MM.1S (cell line): ENCODE measurements at regions not wholly inside any gene's neighbourhood (a gene's known extent, or its start where the extent isn't known, plus 50 kb on each side); places are given as distances from the start of the nearest gene placed in this dataset.
A peak's percentile ranks its signal among the peaks of the same experiment; 100 is the strongest.

Source experiments
- DNase-seq: peaks from one replicate; pipeline ENCODE4 v3.0.0-alpha.2; 2015
- H2AFZ ChIP-seq: fragments of 300-600 bp; sonication (generic); 2 replicates; pipeline ENCODE4 v1.6.0; 2016; ENCODE audit warnings: antibody characterized with exemption, low read length
- H3F3A ChIP-seq: fragments of 300-600 bp; sonication (generic); 2 replicates; pipeline ENCODE4 v1.6.1; 2016; ENCODE audit warnings: mild to moderate bottlenecking, antibody characterized with exemption, low read length, moderate library complexity, mixed read lengths; ENCODE audit not compliant: insufficient read depth
- H3K27ac ChIP-seq: fragments of 300-600 bp; sonication (generic); 2 replicates; pipeline ENCODE4 v1.5.1; 2016; ENCODE audit warnings: mild to moderate bottlenecking, low read length
- H3K27me3 ChIP-seq: fragments of 300-600 bp; sonication (generic); replicated peaks from 2 replicates; pipeline ENCODE4 v1.6.0; 2016; ENCODE audit warnings: low read length; ENCODE audit not compliant: insufficient read depth
- H3K36me3 ChIP-seq: fragments of 300-600 bp; sonication (generic); replicated peaks from 2 replicates; pipeline ENCODE4 v1.6.1; 2016; ENCODE audit warnings: mild to moderate bottlenecking, low read length, mixed read lengths; ENCODE audit not compliant: insufficient read depth
- H3K4me1 ChIP-seq: fragments of 300-600 bp; sonication (generic); 2 replicates; pipeline ENCODE4 v1.6.1; 2016; ENCODE audit warnings: low read length, mixed read lengths
- H3K4me2 ChIP-seq: fragments of 300-600 bp; sonication (generic); 2 replicates; pipeline ENCODE4 v1.6.0; 2016; ENCODE audit warnings: low read depth, low read length
- H3K4me3 ChIP-seq: fragments of 300-600 bp; sonication (generic); 2 replicates; pipeline ENCODE4 v1.5.1; 2016; ENCODE audit warnings: low read length, mixed read lengths
- H3K79me2 ChIP-seq: fragments of 300-600 bp; sonication (generic); 2 replicates; pipeline ENCODE4 v1.6.1; 2016; ENCODE audit warnings: mixed run types, low read length, mixed read lengths
- H3K9ac ChIP-seq: fragments of 300-600 bp; sonication (generic); 2 replicates; pipeline ENCODE4 v1.6.1; 2016; ENCODE audit warnings: low read length, mixed read lengths
- H3K9me2 ChIP-seq: fragments of 300-600 bp; sonication (generic); replicated peaks from 2 replicates; pipeline ENCODE4 v1.6.1; 2016; ENCODE audit warnings: mild to moderate bottlenecking, low read length, mixed read lengths; ENCODE audit not compliant: insufficient read depth
- H3K9me3 ChIP-seq: fragments of 300-600 bp; sonication (generic); replicated peaks from 2 replicates; pipeline ENCODE4 v1.6.1; 2016; ENCODE audit warnings: mild to moderate bottlenecking, low read length, mixed read lengths; ENCODE audit not compliant: insufficient read depth
- H4K20me1 ChIP-seq: fragments of 300-600 bp; sonication (generic); 2 replicates; pipeline ENCODE4 v1.6.1; 2016; ENCODE audit warnings: mild to moderate bottlenecking, low read length, moderate library complexity, mixed read lengths; ENCODE audit not compliant: insufficient read depth
- CTCF ChIP-seq: fragments of 300-600 bp; sonication (generic); IDR thresholded peaks from 2 replicates; pipeline ENCODE4 v1.5.1; 2016; ENCODE audit warnings: antibody characterized with exemption, low read length, mixed read lengths
- EZH2 ChIP-seq: fragments of 300-600 bp; sonication (generic); optimal IDR thresholded peaks from 2 replicates; pipeline ENCODE3; 2017; ENCODE audit warnings: low read depth, mild to moderate bottlenecking, antibody characterized with exemption, low read length, mixed read lengths
- EZH2phosphoT487 ChIP-seq: fragments of 300-600 bp; sonication (generic); IDR thresholded peaks from 2 replicates; pipeline ENCODE4 v1.6.1; 2018; ENCODE audit warnings: antibody characterized with exemption, low read length

GRCh38 chr1:83762039-83762365, 236.9 kb downstream of the TTLL7 start:
- TF ChIP-seq CTCF (no peak), EZH2phosphoT487 (no peak), EZH2 (no peak)
- no peak overlapping the region for H3K4me2 ChIP-seq
- H3K27me3 ChIP-seq: no peaks in the 10 kb centered on the region
- H3K9me3 ChIP-seq: no peaks in the 10 kb centered on the region
- no peak overlapping the region for H3K4me3 ChIP-seq
- no peaks in the 10 kb centered on the region for H3K36me3 ChIP-seq
- H3K79me2 ChIP-seq: no peaks in the 10 kb centered on the region
- H3K9me2 ChIP-seq: no peaks in the 10 kb centered on the region
- no peak overlapping the region for H3K9ac ChIP-seq
- no peaks in the 10 kb centered on the region for H4K20me1 ChIP-seq
- no peak overlapping the region for H2AFZ ChIP-seq
- no peak overlapping the region for H3K27ac ChIP-seq
- H3K4me1 ChIP-seq: no peaks in the 10 kb centered on the region
- DNase-seq: no peak
- no peaks in the 10 kb centered on the region for H3F3A ChIP-seq

- Histone ChIP-seq H3K79me2 (no peaks in the 10 kb centered on the region), H3K36me3 (no peaks in the 10 kb centered on the region), H3K27me3 (no peaks in the 10 kb centered on the region), H3K4me2 (no peak overlapping the region), H2AFZ (no peak overlapping the region), H3K9ac (no peak overlapping the region), H3K9me2 (no peaks in the 10 kb centered on the region), H3K4me1 (no peaks in the 10 kb centered on the region), H3F3A (no peaks in the 10 kb centered on the region), H4K20me1 (no peaks in the 10 kb centered on the region), H3K27ac (no peak overlapping the region), H3K4me3 (no peak overlapping the region), H3K9me3 (no peaks in the 10 kb centered on the region)
- peak; percentile 27 for DNase-seq
- TF ChIP-seq EZH2 (no peak), CTCF (no peak), EZH2phosphoT487 (no peak)
Measured at GRCh38 chr1:83761167-83762038, 237.5 kb downstream of the TTLL7 start.

GRCh38 chr1:83760226-83761021, 238.5 kb downstream of the TTLL7 start:
- H3K27me3 ChIP-seq: no peaks in the 10 kb centered on the region
- H2AFZ ChIP-seq: no peak overlapping the region
- H3K4me3 ChIP-seq: no peak overlapping the region
- no peak overlapping the region for H3K27ac ChIP-seq
- no peak overlapping the region for H3K9ac ChIP-seq
- H3K4me2 ChIP-seq: no peak overlapping the region
- H3K79me2 ChIP-seq: no peaks in the 10 kb centered on the region
- no peaks in the 10 kb centered on the region for H3K4me1 ChIP-seq
- no peaks in the 10 kb centered on the region for H3K9me2 ChIP-seq
- H3K36me3 ChIP-seq: no peaks in the 10 kb centered on the region
- no peak for TF ChIP-seq CTCF
- no peak for TF ChIP-seq EZH2phosphoT487
- no peak for TF ChIP-seq EZH2
- no peaks in the 10 kb centered on the region for H4K20me1 ChIP-seq
- H3F3A ChIP-seq: no peaks in the 10 kb centered on the region
- no peak for DNase-seq
- no peaks in the 10 kb centered on the region for H3K9me3 ChIP-seq
